K562 (cell line): ENCODE measurements at regions not wholly inside any gene's neighbourhood (a gene's known extent, or its start where the extent isn't known, plus 50 kb on each side); places are given as distances from the start of the nearest gene placed in this dataset.

ENCODE experiments used
- ATAC-seq: fragments of 200-7000 bp; cut with Tn5 transposase; 3 replicates; pipeline ENCODE4 v1.9.1; 2020; ENCODE audit warnings: moderate library complexity
- BruUV-seq: library from RNA; stranded (reverse); fragments of 400-500 nt; replicated peaks from 2 replicates; lab custom pipeline; 2021; lab: Mats Ljungman, UMichigan
- CTCF ChIA-PET: fragments of 300-600 bp; formaldehyde crosslinking; extraction: SDS; loops from one replicate; lab custom pipeline; 2021; ENCODE audit warnings: low intra/inter-chr PET ratio; lab: Yijun Ruan, JAX
- POLR2A ChIA-PET: fragments of 300-600, 350-650 bp; sonication (Branson Sonifier 250); formaldehyde crosslinking; extraction: SDS; loops from one replicate; lab custom pipeline; 2021; ENCODE audit warnings: antibody characterized with exemption, inconsistent platforms; lab: Yijun Ruan, JAX
- DNase-seq, 4 experiments: peaks; one replicate each; pipeline versions ENCODE4 v3.0.0 to v3.0.0-alpha.2; 2011 to 2018; ENCODE audit warnings: low spot score in 3 of 4, mixed read lengths in 3 of 4; ENCODE audit errors: extremely low read depth in 1 of 4
- FAIRE-seq: peaks from 2 replicates; lab custom pipeline; 2011; peaks lifted over from hg19 to GRCh38; lab: Jason Lieb, UNC
- H2AFZ ChIP-seq: 2 replicates; pipeline ENCODE4 v1.6.0; 2011; ENCODE audit warnings: low read depth, low read length, control low read depth, inconsistent platforms
- H3K27ac ChIP-seq: fragments of 200-600 bp; 3 replicates; pipeline ENCODE4 v1.8.0; 2011; ENCODE audit warnings: low read depth, mild to moderate bottlenecking, control low read depth, inconsistent platforms, low read length, moderate library complexity, mixed read lengths; ENCODE audit errors: extremely low read depth
- H3K27me3 ChIP-seq, 2 experiments: fragments of 300-600 bp in 1 of 2; 2 replicates in 1 of 2; 3 replicates in 1 of 2; pipeline versions ENCODE4 v1.6.0 to v1.8.0; 2011; ENCODE audit warnings: inconsistent platforms in 2 of 2, low read length in 2 of 2, mild to moderate bottlenecking in 1 of 2, mixed read lengths in 1 of 2, moderate library complexity in 1 of 2; ENCODE audit not compliant: control insufficient read depth in 2 of 2, insufficient read depth in 2 of 2
- H3K36me3 ChIP-seq: fragments of 300-600 bp; 3 replicates; pipeline ENCODE4 v1.8.0; 2011; ENCODE audit warnings: mild to moderate bottlenecking, low read length, inconsistent platforms; ENCODE audit not compliant: control insufficient read depth, insufficient read depth
- H3K4me1 ChIP-seq, 2 experiments: fragments of 200-600 bp in 1 of 2; replicated peaks in 1 of 2; 2 replicates in 1 of 2; 3 replicates in 1 of 2; pipeline versions ENCODE4 v1.5.1 to v1.8.0; 2011; ENCODE audit warnings: inconsistent platforms in 2 of 2, low read length in 2 of 2, mild to moderate bottlenecking in 1 of 2, mixed read lengths in 1 of 2, moderate library complexity in 1 of 2; ENCODE audit not compliant: control insufficient read depth in 2 of 2, insufficient read depth in 2 of 2
- H3K4me2 ChIP-seq: 2 replicates; pipeline ENCODE4 v1.6.1; 2011; ENCODE audit warnings: low read length, control low read depth, inconsistent platforms, mixed read lengths; ENCODE audit not compliant: insufficient read depth
- H3K4me3 ChIP-seq: fragments of 200-600 bp; sonication (generic), shearing (Covaris generic); 2 replicates; pipeline ENCODE4 v1.5.1; 2016; ENCODE audit warnings: control low read depth, inconsistent platforms
- H3K79me2 ChIP-seq: fragments of 200-600 bp; 3 replicates; pipeline ENCODE4 v1.8.0; 2011; ENCODE audit warnings: low read length, inconsistent platforms; ENCODE audit not compliant: control insufficient read depth, insufficient read depth
- H3K9ac ChIP-seq, 2 experiments: 2 replicates each; pipeline versions ENCODE4 v1.6.0 to v1.6.1; 2011; ENCODE audit warnings: low read depth in 2 of 2, low read length in 2 of 2, control low read depth in 1 of 2, inconsistent platforms in 1 of 2, mild to moderate bottlenecking in 1 of 2, mixed read lengths in 1 of 2; ENCODE audit not compliant: insufficient read depth in 1 of 2
- H3K9me1 ChIP-seq: one replicate; pipeline ENCODE4 v1.6.0; 2011; ENCODE audit warnings: inconsistent platforms, mild to moderate bottlenecking, low read length, moderate library complexity; ENCODE audit not compliant: control insufficient read depth, insufficient read depth
- H3K9me3 ChIP-seq: replicated peaks from 2 replicates; pipeline ENCODE4 v1.5.1; 2011; ENCODE audit warnings: low read depth, low read length, inconsistent platforms; ENCODE audit not compliant: control insufficient read depth, insufficient read depth
- H4K20me1 ChIP-seq: replicated peaks from 2 replicates; pipeline ENCODE4 v1.6.1; 2011; ENCODE audit warnings: low read length, inconsistent platforms, mixed read lengths; ENCODE audit not compliant: control insufficient read depth, insufficient read depth
- BRF1 ChIP-seq: IDR thresholded peaks from 3 replicates; pipeline ENCODE4 v1.6.1; 2011; ENCODE audit warnings: borderline replicate concordance, mild to moderate bottlenecking; ENCODE audit not compliant: insufficient read length; ENCODE audit errors: extremely low read depth
- PTBP1 ChIP-seq: fragments of 200-400 bp; formaldehyde crosslinking; IDR thresholded peaks from 2 replicates; pipeline ENCODE4 v1.6.1; 2017; ENCODE audit warnings: low read depth, low read length
- TARDBP ChIP-seq: fragments of 450-650 bp; IDR thresholded peaks from 2 replicates; pipeline ENCODE4 v1.6.1; 2016
- TCFL5 ChIP-seq: fragments of 250-450 bp; sonication (Bioruptor Pico); conservative IDR thresholded peaks from 2 replicates; pipeline ENCODE4 v1.6.1; 2021; ENCODE audit warnings: mild to moderate bottlenecking, moderate library complexity, matching md5 sums
- ZNF175 ChIP-seq: fragments of 200-800 bp; sonication (Bioruptor generic); IDR thresholded peaks from 2 replicates; pipeline ENCODE4 v1.6.1; 2016; ENCODE audit warnings: low read depth, mild to moderate bottlenecking, missing genetic modification characterization, missing compliant biosample characterization
- ZNF224 ChIP-seq: sonication (generic); formaldehyde crosslinking; IDR thresholded peaks from 2 replicates; pipeline ENCODE4 v1.8.0; 2022; ENCODE audit warnings: mild to moderate bottlenecking, missing genetic modification reagents
- ZNF830 ChIP-seq: fragments of 250-450 bp; sonication (Bioruptor Pico); IDR thresholded peaks from 2 replicates; pipeline ENCODE4 v1.5.0; 2021; ENCODE audit warnings: mild to moderate bottlenecking
- WGBS: fragments of 100-300 bp; shearing (Covaris generic); methylation state at CpG from one replicate; pipeline ENCODE4 v1.1.6; 2016; ENCODE audit warnings: low coverage, mixed read lengths; ENCODE audit not compliant: insufficient coverage; ENCODE audit errors: missing lambda C conversion rate; 5-methylcytosine and 5-hydroxymethylcytosine counted together
- in situ Hi-C: fragments of 300-500 bp; cut with MboI; formaldehyde crosslinking; loops from 4 replicates; pipeline ENCODE4 v1.15.0; 2018; ENCODE audit warnings: inconsistent platforms, mixed read lengths
- intact Hi-C: fragments of 100-400 bp; cut with micrococcal nuclease; formaldehyde crosslinking; loops from 2 replicates; pipeline ENCODE4 v1.14.2; 2022

DNA sequence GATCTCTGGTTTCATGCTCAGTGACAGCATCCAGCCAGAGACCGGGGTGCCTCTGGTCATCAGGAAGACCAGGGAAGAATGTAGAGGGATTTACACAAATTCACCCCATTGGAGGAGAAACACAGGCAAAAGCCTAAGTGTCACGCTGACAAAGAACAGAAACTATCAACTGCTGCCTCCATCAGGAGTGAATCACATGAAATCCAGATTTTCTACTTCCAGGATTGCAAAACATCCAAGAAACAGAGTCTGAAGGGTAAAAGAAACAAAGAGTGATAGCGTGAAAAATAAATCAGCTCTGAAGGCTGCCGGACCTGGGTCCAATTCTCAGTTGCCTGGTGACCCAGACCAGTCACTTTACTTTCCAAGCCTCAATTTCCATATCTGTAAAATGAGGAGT lies 136.1 kb upstream of the MAP1LC3B2 start:
- no peaks in the 10 kb centered on the region for H3K79me2 ChIP-seq
- intact Hi-C loops (no loop called here), in situ Hi-C loops (no loop called here)
- TF ChIP-seq ZNF224 (CRISPR knock-in tag): no peak
- no peak for TF ChIP-seq BRF1
- TF ChIP-seq ZNF830 (CRISPR knock-in tag): no peak
- no peak for TF ChIP-seq PTBP1
- no peak for TF ChIP-seq TCFL5 (CRISPR knock-in tag)
- TF ChIP-seq TARDBP: no peak
- TF ChIP-seq ZNF175: no peak
- POLR2A ChIA-PET: no interaction called here
- no peaks in the 10 kb centered on the region for H3K36me3 ChIP-seq
- no peak for ATAC-seq
- peaks cover 2% of the 10 kb centered on the region; the same call in 1 of the 2 replicates for H3K9me3 ChIP-seq
- no peaks in the 10 kb centered on the region for H4K20me1 ChIP-seq
- no peak overlapping the region for H3K9ac ChIP-seq
- CTCF ChIA-PET: no interaction called here
- no peak overlapping the region for H3K4me3 ChIP-seq
- 68% methylated on average over 4 of the region's 4 CpGs for WGBS
- H3K9me1 ChIP-seq: no peaks in the 10 kb centered on the region
- no peak overlapping the region for H2AFZ ChIP-seq
- no TSS peak for BruUV-seq
- H3K27ac ChIP-seq: no peak overlapping the region
- H3K27me3 ChIP-seq: no peaks in the 10 kb centered on the region
- no peak for FAIRE-seq
- H3K4me1 ChIP-seq: peaks cover 23% of the 10 kb centered on the region in 2 experiments
- H3K4me2 ChIP-seq: no peak overlapping the region
- DNase-seq: no peak
